HG02885 (cell line): ENCODE measurements at regions not wholly inside any gene's neighbourhood (a gene's known extent, or its start where the extent isn't known, plus 50 kb on each side); places are given as distances from the start of the nearest gene placed in this dataset.
"Not testable (repeated sequence)": the region's sequence is repeated elsewhere in the genome, so short reads cannot be mapped to it uniquely, and the experiment has no call there.

Experiments
- ATAC-seq: cut with Tn5 transposase; IDR thresholded peaks from one replicate; pipeline ENCODE4 v1.9.1; 2021; ENCODE audit warnings: mild to moderate bottlenecking; ENCODE audit not compliant: unreplicated experiment, poor library complexity

DNA sequence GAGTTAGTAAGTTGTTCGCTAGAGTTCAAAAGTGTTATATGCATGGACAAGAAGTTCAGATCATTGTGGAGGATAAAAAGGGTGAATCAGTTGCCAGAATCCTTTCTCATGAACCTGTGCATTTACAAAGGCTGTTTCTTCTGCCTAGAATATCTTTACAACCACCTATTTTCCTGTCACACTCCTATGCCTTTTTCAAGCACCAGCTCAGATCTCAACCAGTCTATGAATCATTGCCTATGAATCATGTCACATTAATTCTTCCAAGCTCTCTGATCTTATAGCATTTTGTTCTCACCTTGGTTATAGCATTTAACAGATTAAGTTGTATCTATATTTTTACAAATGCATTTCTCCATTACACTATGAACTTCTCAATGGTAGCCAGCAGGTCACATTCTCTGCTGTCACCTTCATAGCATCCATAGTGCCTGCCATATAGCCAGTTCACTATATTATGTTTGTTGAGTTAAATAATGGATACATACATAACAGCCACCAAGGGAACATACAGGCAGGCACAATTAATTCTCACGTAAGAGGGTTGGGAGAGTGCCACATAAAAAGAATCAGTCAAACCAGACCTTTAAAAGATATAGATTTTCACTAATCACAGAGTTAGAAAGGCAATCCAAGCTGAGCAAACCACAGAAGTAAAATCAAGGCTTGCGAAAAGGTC is 573.0 kb downstream of the FOXG1 start:
- no peak for ATAC-seq

DNA sequence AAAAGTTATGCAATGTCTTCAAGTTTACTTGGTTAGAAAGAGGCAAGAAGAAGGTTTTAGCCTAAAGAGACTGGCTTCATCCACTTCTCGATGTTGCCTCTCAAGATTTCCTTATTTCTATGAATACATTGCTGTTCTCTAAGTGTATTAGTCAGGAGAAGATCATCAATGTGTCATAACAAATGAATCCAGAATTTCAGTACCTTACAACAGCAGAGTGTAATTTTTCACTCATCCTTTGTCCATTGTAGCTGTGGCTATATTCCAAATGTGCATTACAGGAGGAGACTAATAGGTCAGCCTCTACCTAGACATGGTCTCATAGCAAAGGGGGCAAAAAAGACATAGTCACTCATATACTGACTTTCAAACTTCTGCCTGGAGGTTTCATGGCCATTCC is 579.1 kb downstream of the PRKD1 start:
- no peak for ATAC-seq

DNA sequence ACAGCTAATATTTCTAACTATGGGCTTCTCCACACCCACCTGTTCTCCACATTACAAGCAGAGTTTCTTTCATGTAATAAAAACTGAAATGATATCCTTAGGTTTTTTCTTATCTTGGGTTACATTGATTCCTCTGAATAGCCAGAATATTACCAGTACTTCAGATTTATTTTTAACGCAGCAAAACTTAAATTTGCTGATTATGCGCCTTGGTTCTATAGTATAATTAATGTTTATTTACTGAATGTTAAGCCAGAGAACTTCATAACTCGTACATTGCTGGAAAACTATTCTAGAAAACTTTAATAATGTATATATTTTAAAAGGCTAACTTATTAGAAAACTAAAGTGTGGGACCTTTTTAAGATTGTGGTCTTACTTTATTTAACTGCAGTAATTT is 577.2 kb downstream of the PRKD1 start:
- no peak for ATAC-seq

DNA sequence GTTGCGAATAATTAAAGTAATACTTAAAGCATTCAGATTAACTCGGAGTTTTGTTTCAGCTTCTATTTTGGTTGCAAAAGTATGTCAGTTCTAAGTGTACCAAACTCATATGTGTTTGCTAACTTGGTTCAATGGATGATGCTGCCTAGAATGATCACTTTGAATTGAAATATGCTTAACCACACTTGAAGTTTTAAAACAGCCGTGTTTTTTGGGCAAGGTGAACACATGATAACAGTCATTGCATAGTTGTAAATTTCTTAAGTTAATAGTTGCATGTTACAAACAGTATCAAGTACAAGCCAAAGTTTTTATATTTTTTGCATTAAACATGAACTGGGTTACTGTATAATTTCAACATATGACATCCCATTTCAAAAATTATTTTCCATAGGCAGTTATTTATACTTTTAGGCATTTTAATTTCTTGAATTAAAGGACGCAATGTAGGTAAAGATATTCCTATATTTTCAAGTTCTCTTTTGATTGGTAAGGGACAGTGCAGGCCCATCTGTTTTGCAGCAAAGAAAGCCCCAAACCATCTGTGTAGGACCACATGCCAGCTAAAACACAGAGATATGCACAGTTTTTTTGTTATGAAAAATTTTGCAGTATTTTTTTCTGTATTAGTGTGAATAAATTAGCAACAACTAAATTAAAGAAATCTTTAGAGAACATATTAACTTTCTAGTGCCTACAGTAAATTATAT is 575.5 kb downstream of the PRKD1 start:
- no peak for ATAC-seq

DNA sequence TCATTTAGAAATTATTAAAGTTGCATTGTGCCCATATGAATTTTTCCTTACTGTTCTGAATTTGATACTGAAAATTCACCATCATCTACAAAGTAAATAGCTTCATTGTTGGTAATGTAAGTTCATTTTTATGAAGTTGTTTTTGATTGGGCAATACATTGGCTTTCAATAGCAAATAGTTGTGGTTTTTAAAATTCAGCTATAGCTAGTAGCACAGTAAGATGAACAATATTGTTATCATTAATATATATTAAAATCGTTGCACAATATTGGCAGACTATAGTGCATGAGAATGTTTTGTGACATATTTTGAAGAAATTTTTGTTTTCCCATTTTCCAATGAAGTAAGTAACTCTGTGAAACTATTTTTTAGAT is 575.0 kb downstream of the PRKD1 start:
- no peak for ATAC-seq

DNA sequence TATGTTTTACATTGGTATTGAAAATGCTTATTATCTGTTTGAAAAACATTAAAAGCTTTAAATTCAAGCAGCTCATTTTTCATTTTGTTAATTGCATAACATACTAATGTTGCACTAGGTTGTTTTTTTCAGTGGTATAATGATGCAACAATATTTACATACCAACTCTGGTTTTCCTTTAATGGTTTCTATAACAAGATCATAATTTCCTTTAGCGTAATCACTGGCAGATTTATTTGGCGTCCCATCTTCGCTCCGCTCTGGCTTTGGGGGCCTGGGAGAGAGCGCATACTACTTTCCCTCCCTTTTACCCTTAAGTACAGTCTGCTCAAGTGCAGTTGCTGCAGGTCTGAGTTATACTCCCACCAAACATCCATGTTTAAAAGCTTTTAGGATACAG is 574.1 kb downstream of the PRKD1 start:
- ATAC-seq: no peak

DNA sequence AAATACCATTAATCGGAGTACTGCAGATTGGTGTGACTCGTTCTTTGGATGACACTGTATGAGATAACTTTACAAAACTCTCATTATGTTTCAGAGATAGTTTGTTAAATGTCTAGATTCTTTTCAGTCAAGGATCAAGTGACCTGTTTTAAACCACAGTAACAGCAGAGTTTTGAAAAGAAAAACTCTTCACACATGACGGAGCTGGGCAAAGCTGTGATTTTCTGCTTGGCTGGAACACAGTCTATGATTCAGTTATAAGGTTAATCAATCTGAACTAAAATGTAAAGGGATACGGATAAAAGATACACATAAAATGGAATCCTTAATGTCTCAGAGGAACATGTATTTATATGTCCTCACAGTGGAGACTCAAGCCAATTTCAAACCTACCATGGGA is 573.2 kb downstream of the PRKD1 start:
- ATAC-seq: no peak

DNA sequence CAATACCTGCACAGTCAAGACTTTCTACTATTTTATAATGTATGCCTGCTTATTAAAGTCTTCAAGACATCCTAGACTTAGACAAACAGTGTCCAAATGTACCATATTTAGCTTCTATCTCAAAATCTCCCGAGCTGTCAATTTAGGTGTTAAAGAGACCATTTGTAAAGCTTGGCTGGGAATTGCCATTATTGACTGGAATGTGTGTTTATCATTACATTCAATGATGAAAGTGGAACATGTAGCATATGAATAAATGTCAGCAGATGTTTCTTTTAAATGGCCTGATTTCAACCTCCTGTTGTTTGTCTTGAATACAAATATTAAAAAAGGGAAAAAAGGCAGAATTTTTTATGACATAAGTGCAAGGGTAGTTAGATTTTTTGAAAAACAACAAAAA is 572.3 kb downstream of the PRKD1 start:
- no peak for ATAC-seq

DNA sequence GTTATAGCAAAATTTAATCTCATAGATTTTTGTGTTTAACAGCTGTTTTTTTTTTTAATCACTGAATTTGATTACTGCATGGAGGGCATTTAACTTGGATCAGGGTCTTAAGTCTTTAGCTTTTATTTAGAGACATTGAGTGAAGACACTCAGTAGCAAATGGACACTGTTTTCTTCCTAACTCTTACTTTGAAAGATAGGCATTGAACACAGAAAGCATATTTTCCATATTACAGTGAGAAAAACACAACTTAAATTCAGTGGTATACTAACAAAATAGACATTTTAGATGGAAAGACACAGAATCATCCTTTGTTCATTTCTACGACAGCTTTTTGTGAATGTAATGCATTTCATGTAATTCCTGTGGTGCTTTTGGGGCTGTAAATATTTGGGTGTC is 571.8 kb downstream of the PRKD1 start:
- no peak for ATAC-seq

DNA sequence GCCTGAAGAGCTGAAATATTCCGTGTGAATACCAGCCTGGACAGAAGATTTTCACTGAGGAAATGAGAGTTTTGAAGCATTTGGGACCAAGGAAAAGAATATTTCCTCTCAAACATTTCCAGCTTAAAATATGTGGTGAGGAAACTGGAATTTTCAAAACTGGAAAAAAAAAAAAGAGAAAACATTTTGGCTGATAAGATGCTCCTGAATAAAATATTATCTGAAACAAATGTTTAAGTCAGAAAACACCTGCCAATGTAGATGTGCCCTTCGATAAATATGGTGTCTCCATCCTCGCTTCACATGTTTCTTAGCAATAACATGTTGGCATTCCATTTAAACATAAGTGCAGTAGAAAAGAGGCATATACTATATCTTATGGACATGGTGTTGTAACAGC is 567.0 kb downstream of the PRKD1 start:
- no peak for ATAC-seq

DNA sequence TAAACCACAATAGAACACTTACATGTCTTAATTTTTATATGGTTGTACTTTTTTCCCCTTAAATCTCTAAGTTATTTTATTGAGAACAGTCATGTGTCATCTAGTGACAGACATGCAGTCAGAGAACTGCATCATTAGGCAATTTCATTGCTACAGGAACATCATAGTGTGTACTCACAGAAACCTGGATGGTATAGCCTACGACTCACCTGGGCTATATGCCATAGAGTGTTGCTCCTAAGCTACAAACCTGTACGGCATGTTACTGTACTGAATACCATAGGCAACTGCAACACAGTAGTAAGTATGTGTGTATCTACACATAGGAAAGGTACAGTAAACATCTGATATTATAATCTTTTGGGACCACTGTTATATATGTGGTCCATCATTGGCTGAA is 557.6 kb downstream of the PRKD1 start:
- ATAC-seq: no peak

DNA sequence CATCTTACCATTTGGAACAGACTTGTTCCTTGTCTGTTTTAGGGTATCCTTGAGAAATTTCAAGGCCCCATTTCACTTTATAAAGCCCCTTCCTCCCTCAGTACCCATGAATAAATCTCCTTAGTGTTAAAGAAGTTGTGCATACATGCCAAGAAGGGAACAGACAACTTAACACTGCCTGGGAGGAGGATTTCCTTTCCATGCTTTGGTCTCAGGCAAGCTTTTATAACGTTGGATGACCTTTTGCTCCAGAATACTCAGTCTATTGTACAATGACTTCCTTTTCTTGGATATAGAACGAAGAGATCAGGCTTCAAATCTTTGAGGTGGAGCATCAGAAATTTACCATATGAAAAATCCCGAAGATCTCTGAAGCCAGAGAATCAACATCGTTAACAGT is 551.4 kb downstream of the PRKD1 start:
- no peak for ATAC-seq

DNA sequence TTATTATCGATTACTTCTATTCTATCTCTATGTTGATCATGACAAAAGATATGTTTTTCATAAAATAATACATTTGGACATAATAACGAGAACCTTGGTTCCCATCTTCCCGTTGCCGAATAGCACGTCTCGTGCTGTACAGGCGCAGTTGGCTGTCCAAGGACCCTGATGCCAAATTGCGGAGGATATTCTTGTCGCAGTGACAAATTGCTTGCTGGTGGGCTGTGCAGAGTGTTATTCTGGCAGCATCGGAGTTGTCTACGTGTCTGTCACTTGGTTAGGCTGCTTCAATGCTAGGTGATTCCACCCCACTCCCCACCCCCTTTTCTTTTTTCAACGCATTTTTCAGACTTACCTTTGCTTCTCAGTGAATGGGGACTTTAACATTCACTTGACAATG is 546.8 kb downstream of the PRKD1 start:
- ATAC-seq: no peak

DNA sequence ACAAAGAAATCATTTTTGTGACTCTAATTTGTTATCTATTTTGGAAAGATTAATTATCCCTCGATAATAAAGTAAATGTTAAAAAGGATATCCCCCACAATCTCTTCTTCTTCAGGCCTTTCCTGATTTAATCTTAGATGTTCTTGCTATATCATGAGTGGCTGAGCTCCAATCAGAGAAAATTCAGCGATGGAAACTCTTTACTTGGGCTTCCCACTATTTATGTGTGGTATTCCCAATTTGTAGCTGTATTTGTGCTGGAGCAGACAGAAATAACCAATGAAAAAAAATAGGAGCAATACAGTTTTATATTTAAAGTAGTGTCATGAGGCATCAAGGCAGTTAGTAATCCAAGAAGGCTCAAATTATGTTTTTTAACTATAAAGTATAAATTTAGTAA is 539.1 kb downstream of the PRKD1 start:
- ATAC-seq: no peak

DNA sequence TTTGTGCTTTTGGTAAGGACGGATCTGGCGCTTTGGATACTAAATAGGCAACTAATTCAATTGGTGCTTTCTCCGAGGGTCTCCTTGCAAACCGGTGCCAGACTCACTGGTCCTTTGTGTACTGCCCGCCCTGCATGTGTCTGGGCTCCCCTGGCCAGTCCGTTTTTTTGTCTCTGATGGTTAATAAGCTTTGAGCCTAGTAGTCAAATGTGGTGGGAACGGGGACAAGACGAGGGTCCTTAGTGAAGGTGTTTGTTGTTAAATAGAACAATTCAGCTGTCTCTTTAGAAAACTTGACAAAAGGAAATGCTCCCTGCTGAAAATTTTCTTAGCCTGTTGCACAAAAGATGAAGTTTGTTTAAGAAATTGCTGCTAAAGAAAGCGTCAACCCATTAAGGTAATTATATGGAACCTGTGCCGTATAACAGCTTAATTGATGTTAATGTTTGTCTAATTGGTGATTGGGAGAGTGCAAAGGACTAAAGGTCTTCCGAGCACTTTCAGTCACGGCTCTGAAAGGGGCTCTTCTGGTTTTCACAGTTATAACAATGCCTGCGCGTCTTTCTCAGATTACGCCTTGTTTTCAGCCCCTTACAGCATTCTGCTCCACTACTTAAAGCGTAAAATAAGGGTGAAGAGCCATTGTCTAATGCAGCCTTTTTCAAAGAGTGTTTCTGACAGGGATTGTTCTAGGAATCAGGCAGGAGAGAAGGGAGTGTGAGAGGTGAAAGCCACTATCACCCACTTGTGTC is 537.4 kb downstream of the PRKD1 start:
- no peak for ATAC-seq

DNA sequence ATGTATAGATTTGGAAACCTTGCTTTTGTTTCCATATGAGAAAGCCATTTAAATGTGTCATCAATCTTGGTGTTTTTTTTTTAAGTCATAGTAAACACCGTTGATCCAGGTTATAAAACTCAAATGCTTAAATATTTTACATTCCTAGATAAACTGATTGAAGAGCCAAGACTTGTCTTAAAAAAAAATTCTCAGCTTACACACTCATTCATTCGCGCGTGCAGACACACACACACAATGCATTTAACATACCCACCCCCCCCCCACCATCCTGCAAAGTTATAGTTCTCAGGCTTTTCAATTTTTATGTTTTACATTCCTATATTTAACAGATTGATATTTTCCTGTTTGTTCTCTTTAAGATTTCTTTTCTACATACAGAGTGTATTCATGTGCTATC is 536.4 kb downstream of the PRKD1 start:
- ATAC-seq: no peak

DNA sequence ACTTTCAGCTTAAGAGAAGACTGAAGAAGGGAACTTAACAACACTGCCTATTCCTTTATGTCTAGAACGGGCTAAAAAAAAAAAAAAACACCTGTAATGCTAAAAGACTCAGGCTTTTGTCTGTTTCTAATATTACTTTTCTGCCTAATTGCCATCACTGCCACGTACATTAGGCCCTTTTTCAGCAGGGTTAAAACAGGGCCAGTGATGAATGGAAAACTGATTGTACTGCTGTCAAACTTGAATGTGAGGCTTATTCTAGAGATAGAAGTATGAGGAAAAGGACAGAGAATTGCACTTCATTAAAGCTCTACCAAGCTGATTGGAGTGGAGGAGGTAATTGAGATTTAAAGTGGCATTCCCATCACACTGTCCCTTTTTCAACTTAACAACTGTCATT is 535.8 kb downstream of the PRKD1 start:
- ATAC-seq: no peak

DNA sequence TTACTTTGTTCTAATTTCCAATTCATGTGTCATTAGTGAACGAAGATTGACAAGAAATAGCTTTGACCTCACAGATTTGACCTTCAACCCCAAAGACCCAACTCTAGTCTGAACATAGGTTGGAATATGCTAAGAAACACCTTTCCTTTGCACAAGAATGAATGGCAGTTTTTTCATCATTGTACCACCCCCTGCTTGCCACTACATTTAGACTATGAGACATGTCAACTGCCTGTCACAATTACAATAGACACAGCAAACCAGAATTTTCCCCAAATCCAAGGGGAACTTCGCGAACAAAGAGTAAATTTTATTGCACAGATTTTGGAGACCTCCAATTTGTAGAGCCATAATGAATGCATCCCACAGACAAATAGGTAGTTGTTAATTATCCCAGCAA is 535.4 kb downstream of the PRKD1 start:
- no peak for ATAC-seq

DNA sequence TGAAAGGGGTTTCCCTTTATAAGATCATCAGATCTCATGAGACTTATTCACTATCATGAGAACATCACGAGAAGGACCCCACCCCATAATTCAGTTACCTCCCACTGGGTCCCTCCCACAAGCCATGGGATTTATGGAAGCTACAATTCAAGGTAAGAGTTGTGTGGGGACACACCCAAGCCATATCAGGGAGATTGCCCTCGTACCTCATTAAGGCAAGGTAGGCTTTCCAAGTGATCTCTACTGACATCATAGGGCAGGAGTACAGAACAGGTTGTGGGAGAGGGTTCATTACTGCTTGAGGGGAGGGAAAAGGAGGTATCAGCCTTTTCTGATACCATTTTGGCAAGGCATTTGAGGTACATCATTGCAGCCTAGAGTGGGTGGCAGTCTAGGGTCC is 524.6 kb downstream of the PRKD1 start:
- no peak for ATAC-seq

DNA sequence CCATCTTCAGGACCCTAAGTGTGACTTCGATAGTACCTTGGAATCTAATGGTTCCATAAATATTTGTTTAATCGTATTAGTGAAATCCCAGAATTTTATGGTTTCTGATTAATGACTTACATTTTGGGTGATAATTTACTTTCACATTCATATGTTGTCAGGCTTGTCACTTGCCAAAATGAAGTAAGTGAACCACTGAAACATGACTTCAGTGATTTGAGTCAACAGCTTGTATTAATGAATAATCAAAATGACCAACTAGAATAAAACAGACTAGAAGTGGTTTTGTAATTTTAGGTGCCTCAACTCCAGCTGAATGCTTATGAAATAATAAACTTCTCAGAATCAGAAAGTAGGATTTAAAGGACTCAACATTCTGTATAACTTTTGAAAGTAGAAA is 517.1 kb downstream of the PRKD1 start:
- no peak for ATAC-seq

DNA sequence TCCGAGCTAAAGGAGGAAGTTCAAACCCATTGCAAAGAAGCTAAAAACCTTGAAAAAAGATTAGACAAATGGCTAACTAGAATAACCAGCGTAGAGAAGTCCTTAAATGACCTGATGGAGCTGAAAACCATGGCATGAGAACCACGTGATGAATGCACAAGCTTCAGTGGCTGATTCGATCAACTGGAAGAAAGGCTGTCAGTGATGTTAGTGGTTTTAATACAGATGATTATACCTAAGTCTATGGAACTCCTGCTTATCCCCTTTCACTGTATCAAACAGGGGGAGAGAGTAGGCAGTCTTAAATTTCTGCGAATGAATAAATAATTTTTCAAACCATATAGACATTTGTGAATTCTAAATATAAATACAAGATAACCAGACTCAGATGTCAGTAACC is 512.7 kb downstream of the PRKD1 start:
- not testable (repeated sequence) for ATAC-seq

DNA sequence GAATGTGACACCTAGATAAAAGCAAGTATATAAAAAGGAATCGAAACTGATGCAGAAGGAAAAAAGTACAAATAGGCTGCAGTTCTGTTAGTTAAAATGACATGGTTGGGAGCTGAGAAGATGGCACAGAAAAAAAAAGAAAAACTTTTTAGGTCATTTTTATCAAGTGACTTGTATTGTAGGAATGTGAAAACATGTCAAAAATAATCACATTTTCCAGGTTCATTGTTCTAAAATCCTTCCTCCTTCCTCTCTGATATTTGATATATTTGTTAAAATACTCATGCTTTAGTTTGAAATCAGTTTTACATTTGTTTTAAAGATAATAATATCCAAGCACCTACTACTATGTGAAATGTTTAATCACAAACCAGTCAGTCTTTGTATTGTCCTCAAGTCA is 507.9 kb downstream of the PRKD1 start:
- ATAC-seq: no peak
